ENCODE measurements at regions not wholly inside any gene's neighbourhood (a gene's known extent, or its start where the extent isn't known, plus 50 kb on each side); places are given as distances from the start of the nearest gene placed in this dataset.

DNA sequence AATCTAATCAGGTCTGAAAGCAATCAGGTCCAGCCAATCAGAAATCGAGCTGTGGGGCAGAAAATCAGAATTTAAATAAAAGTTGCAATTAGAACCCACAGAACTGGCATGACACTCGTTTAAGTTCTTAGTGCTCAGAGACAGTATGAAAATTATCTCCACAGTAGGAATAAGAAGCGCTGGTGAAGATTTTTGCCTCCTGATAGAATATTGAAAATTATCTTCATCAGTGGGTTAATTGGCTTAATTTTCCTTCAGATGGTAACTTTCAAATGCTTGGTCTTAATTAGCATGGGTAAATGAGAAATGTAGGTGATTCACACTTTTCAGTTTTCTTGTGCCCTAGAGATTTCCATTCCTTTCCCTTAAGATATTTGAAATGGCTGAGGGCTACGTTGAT lies 109.1 kb upstream of the MDFIC2 start:
- TF ChIP-seq, protein P1, sequence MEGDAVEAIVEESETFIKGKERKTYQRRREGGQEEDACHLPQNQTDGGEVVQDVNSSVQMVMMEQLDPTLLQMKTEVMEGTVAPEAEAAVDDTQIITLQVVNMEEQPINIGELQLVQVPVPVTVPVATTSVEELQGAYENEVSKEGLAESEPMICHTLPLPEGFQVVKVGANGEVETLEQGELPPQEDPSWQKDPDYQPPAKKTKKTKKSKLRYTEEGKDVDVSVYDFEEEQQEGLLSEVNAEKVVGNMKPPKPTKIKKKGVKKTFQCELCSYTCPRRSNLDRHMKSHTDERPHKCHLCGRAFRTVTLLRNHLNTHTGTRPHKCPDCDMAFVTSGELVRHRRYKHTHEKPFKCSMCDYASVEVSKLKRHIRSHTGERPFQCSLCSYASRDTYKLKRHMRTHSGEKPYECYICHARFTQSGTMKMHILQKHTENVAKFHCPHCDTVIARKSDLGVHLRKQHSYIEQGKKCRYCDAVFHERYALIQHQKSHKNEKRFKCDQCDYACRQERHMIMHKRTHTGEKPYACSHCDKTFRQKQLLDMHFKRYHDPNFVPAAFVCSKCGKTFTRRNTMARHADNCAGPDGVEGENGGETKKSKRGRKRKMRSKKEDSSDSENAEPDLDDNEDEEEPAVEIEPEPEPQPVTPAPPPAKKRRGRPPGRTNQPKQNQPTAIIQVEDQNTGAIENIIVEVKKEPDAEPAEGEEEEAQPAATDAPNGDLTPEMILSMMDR (IDR thresholded peaks at IDR 0.05; ENCODE audit: poor library complexity, severe bottlenecking), result no peak
- TF ChIP-seq EP300 (conservative IDR thresholded peaks at IDR 0.05; ENCODE audit: poor library complexity, severe bottlenecking), result no peak

All from neural cell (in vitro differentiated cells).